Gastrocnemius medialis (tissue), 4 donors: ENCODE measurements at regions not wholly inside any gene's neighbourhood (a gene's known extent, or its start where the extent isn't known, plus 50 kb on each side); places are given as distances from the start of the nearest gene placed in this dataset.

Experiments used
- CTCF ChIP-seq, 5 experiments: fragments of 450-650 bp in 3 of 5; fragments of 200-600 bp in 2 of 5; sonication (generic) in 2 of 5; IDR thresholded peaks in 4 of 5; conservative IDR thresholded peaks in 1 of 5; 1 replicate in 4 of 5; 2 replicates in 1 of 5; pipeline ENCODE4 v1.5.1; 2016 to 2019; ENCODE audit warnings: antibody characterized with exemption in 5 of 5, mild to moderate bottlenecking in 3 of 5, moderate library complexity in 3 of 5
- POLR2A ChIP-seq, 2 donors: fragments of 450-650 bp; IDR thresholded peaks; one replicate each; pipeline ENCODE4 v1.6.1; 2017; ENCODE audit warnings: antibody characterized with exemption in 2 of 2, mild to moderate bottlenecking in 2 of 2, moderate library complexity in 2 of 2

GRCh38 chr21:27771938-27772483, 805.1 kb upstream of the ADAMTS5 start:
- TF ChIP-seq CTCF (IDR thresholded peaks at IDR 0.05 in 4 of 5, conservative IDR thresholded peaks at IDR 0.05 in 1 of 5) = no peak
- TF ChIP-seq POLR2A (IDR thresholded peaks at IDR 0.05) = no peak
